ENCODE measurements at regions not wholly inside any gene's neighbourhood (a gene's known extent, or its start where the extent isn't known, plus 50 kb on each side); places are given as distances from the start of the nearest gene placed in this dataset.

- H3K4me3 ChIP-seq, result no peak overlapping the region
- 98% methylated on average over 2 of the region's 2 CpGs for WGBS (ENCODE audit: low lambda C conversion rate, missing lambda C conversion rate)
- DNase-seq (ENCODE audit: low spot score), result no peak
Observed at GRCh38 chr3:164095949-164096348, 982.3 kb downstream of the SI start.

DNA sequence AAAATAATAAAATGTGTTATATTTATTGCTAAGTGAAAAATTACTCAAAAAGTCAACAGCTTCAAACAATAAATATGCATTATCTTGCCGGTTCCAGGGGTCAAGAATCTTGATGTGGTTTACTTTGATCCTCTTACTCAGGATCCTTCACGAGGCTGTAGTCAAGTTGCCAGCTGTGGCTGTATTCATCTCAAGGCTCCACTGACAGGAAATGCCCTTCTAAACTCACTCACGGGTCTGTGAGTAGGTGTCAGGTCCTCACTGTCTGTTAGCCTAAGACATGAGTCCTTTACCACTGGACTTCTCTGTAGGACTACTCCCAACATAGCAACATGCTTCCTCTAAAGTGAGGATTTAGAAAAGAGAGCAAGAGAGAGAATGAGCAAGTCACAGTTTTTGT lies 983.0 kb downstream of the SI start:
- 54% methylated on average over 3 of the region's 3 CpGs for WGBS (ENCODE audit: low lambda C conversion rate, missing lambda C conversion rate)
- H3K36me3 ChIP-seq (replicated peaks; ENCODE audit: insufficient read depth, low read depth), result no peaks in the 10 kb centered on the region
- H3K4me3 ChIP-seq, result no peak overlapping the region
- H3K79me2 ChIP-seq, result no peaks in the 10 kb centered on the region
- no peaks in the 10 kb centered on the region for H3K9me3 ChIP-seq (ENCODE audit: low read depth)
- no peak overlapping the region for H3K27ac ChIP-seq
- H3K27me3 ChIP-seq, result no peaks in the 10 kb centered on the region
- no peaks in the 10 kb centered on the region for H3K4me1 ChIP-seq (ENCODE audit: insufficient read depth)
- no peak for TF ChIP-seq CTCF (IDR thresholded peaks at IDR 0.05; ENCODE audit: poor library complexity)
- TF ChIP-seq EZH2 (IDR thresholded peaks at IDR 0.05; ENCODE audit: borderline replicate concordance), result no peak
- TF ChIP-seq EZH2phosphoT487 (IDR thresholded peaks at IDR 0.05; ENCODE audit: low read depth, severe bottlenecking, unreplicated experiment), result no peak
- no peaks in the 10 kb centered on the region for H4K20me1 ChIP-seq (ENCODE audit: insufficient read depth, poor library complexity, severe bottlenecking)
- no peak for DNase-seq (ENCODE audit: low spot score)
- no peaks in the 10 kb centered on the region for H3K9me2 ChIP-seq (replicated peaks; ENCODE audit: insufficient read depth)
- H2AFZ ChIP-seq, result no peak overlapping the region
- H3K4me2 ChIP-seq, result no peak overlapping the region

More at GRCh38 chr3:164095949-164096348, 982.3 kb downstream of the SI start:
- H3K4me2 ChIP-seq, result no peak overlapping the region
- TF ChIP-seq EZH2 (IDR thresholded peaks at IDR 0.05; ENCODE audit: borderline replicate concordance) (no peak), EZH2phosphoT487 (IDR thresholded peaks at IDR 0.05; ENCODE audit: low read depth, severe bottlenecking, unreplicated experiment) (no peak), CTCF (IDR thresholded peaks at IDR 0.05; ENCODE audit: poor library complexity) (no peak)
- no peaks in the 10 kb centered on the region for H4K20me1 ChIP-seq (ENCODE audit: insufficient read depth, poor library complexity, severe bottlenecking)
- no peaks in the 10 kb centered on the region for H3K36me3 ChIP-seq (replicated peaks; ENCODE audit: insufficient read depth, low read depth)
- H3K27me3 ChIP-seq, result no peaks in the 10 kb centered on the region
- no peak overlapping the region for H3K27ac ChIP-seq
- H2AFZ ChIP-seq, result no peak overlapping the region
- no peaks in the 10 kb centered on the region for H3K9me2 ChIP-seq (replicated peaks; ENCODE audit: insufficient read depth)
- H3K79me2 ChIP-seq, result no peaks in the 10 kb centered on the region
- no peaks in the 10 kb centered on the region for H3K4me1 ChIP-seq (ENCODE audit: insufficient read depth)
- H3K9me3 ChIP-seq (ENCODE audit: low read depth), result no peaks in the 10 kb centered on the region

- H2AFZ ChIP-seq, result no peak overlapping the region
- no peak for DNase-seq (ENCODE audit: low spot score)
- H3K9me3 ChIP-seq (ENCODE audit: low read depth), result no peaks in the 10 kb centered on the region
- H3K27me3 ChIP-seq, result no peaks in the 10 kb centered on the region
- H4K20me1 ChIP-seq (ENCODE audit: insufficient read depth, poor library complexity, severe bottlenecking), result no peaks in the 10 kb centered on the region
- H3K4me3 ChIP-seq, result no peak overlapping the region
- H3K79me2 ChIP-seq, result no peaks in the 10 kb centered on the region
- 93% methylated on average over 1 of the region's 1 CpG for WGBS (ENCODE audit: low lambda C conversion rate, missing lambda C conversion rate)
- TF ChIP-seq EZH2phosphoT487 (IDR thresholded peaks at IDR 0.05; ENCODE audit: low read depth, severe bottlenecking, unreplicated experiment) (no peak), EZH2 (IDR thresholded peaks at IDR 0.05; ENCODE audit: borderline replicate concordance) (no peak), CTCF (IDR thresholded peaks at IDR 0.05; ENCODE audit: poor library complexity) (no peak)
- H3K36me3 ChIP-seq (replicated peaks; ENCODE audit: insufficient read depth, low read depth), result no peaks in the 10 kb centered on the region
- no peak overlapping the region for H3K27ac ChIP-seq
- H3K4me1 ChIP-seq (ENCODE audit: insufficient read depth), result no peaks in the 10 kb centered on the region
- H3K9me2 ChIP-seq (replicated peaks; ENCODE audit: insufficient read depth), result no peaks in the 10 kb centered on the region
- H3K4me2 ChIP-seq, result no peak overlapping the region
Observed at GRCh38 chr3:164094546-164094945, 983.8 kb downstream of the SI start.

DNA sequence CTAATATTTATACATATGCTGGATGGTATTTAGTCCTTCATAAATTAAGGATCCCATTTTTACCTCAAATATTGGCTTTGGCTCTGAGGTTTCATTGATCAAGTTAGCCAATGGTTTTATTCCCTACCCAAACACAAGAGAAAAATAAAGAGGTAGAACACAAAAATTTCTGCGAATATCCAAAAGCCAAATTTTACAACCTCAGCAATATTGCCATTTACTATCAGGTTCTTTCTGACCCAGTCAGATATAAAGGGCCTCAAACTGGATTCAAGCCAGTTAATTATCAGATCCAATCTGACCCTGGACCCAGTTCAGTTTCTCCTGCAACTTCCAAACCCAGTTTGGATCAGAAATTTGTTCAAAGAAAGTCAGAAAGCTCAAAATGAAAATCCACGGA lies 998.1 kb downstream of the SI start:
- H3K4me2 ChIP-seq, result no peak overlapping the region
- H3K4me3 ChIP-seq, result no peak overlapping the region
- no peaks in the 10 kb centered on the region for H3K9me3 ChIP-seq (ENCODE audit: low read depth)
- H3K79me2 ChIP-seq, result no peaks in the 10 kb centered on the region
- no peaks in the 10 kb centered on the region for H4K20me1 ChIP-seq (ENCODE audit: insufficient read depth, poor library complexity, severe bottlenecking)
- TF ChIP-seq CTCF (IDR thresholded peaks at IDR 0.05; ENCODE audit: poor library complexity) (no peak), EZH2 (IDR thresholded peaks at IDR 0.05; ENCODE audit: borderline replicate concordance) (no peak), EZH2phosphoT487 (IDR thresholded peaks at IDR 0.05; ENCODE audit: low read depth, severe bottlenecking, unreplicated experiment) (no peak)
- no peaks in the 10 kb centered on the region for H3K9me2 ChIP-seq (replicated peaks; ENCODE audit: insufficient read depth)
- no peak for DNase-seq (ENCODE audit: low spot score)
- H2AFZ ChIP-seq, result no peak overlapping the region
- H3K27me3 ChIP-seq, result no peaks in the 10 kb centered on the region
- no peak overlapping the region for H3K27ac ChIP-seq
- no peaks in the 10 kb centered on the region for H3K36me3 ChIP-seq (replicated peaks; ENCODE audit: insufficient read depth, low read depth)
- no peaks in the 10 kb centered on the region for H3K4me1 ChIP-seq (ENCODE audit: insufficient read depth)
- WGBS (ENCODE audit: low lambda C conversion rate, missing lambda C conversion rate), result 88% methylated on average over 2 of the region's 2 CpGs

Data from hepatocyte (in vitro differentiated cells).